ENCODE measurements at regions not wholly inside any gene's neighbourhood (a gene's known extent, or its start where the extent isn't known, plus 50 kb on each side); places are given as distances from the start of the nearest gene placed in this dataset.

DNA sequence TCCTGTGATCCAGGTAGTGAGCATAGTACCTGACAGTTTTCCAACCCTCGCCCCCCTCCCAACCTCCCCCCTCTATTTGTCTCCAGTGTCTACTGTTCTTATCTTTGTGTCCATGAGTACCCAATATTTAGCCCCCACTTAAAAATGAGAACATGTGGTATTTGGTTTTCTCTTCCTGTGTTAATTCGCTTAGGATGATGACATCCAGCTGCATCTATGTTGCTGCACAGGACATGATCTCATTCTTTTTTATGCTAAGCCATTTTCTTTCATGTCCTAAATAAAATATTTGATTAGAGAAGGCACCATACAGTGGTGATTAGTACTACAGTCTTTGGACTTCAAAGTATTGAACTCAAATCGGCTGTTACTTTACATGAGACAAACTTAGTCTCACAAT, 1087.9 kb downstream of the CBLN2 start:
- no peaks in the 10 kb centered on the region for H3K4me1 Mint-ChIP-seq (ENCODE audit: low read depth)
- POLR2A ChIA-PET, result no interaction called here
- no peaks in the 10 kb centered on the region for H3K36me3 Mint-ChIP-seq (ENCODE audit: low read depth)
- CTCF ChIA-PET, result no interaction called here
- H3K4me3 Mint-ChIP-seq, result no peak overlapping the region
- DNase-seq (no peak), ATAC-seq (no peak)
- no peaks in the 10 kb centered on the region for H3K27me3 Mint-ChIP-seq (ENCODE audit: low read depth)
- H3K9me3 Mint-ChIP-seq (ENCODE audit: insufficient read depth), result no peaks in the 10 kb centered on the region
- H3K27ac Mint-ChIP-seq, result no peak overlapping the region

DNA sequence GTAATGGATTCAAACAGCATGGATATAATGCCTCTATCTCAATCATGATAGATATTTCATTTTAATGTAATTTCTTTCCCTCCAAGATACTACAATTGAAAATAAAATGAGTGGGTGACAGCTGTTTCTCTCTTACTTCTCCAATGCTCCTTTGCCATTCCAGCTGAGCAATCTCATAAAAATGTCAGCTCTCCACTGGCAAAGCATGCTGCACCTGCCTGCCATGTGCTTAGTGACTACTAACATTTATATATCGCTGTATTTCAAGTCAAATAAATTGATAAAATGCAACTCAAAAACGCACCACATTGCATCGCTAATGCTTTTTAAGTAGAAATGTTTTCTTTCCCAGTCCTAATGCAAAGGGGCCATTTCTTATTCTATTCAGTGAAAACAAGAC, 1093.9 kb downstream of the CBLN2 start:
- no peak overlapping the region for H3K27ac Mint-ChIP-seq
- H3K9me3 Mint-ChIP-seq (ENCODE audit: insufficient read depth), result no peaks in the 10 kb centered on the region
- no peaks in the 10 kb centered on the region for H3K36me3 Mint-ChIP-seq (ENCODE audit: low read depth)
- H3K4me1 Mint-ChIP-seq (ENCODE audit: low read depth), result no peaks in the 10 kb centered on the region
- ChIA-PET POLR2A (no interaction called here), CTCF (no interaction called here)
- ATAC-seq, result no peak
- H3K4me3 Mint-ChIP-seq, result no peak overlapping the region
- DNase-seq, result no peak
- H3K27me3 Mint-ChIP-seq (ENCODE audit: low read depth), result no peaks in the 10 kb centered on the region

DNA sequence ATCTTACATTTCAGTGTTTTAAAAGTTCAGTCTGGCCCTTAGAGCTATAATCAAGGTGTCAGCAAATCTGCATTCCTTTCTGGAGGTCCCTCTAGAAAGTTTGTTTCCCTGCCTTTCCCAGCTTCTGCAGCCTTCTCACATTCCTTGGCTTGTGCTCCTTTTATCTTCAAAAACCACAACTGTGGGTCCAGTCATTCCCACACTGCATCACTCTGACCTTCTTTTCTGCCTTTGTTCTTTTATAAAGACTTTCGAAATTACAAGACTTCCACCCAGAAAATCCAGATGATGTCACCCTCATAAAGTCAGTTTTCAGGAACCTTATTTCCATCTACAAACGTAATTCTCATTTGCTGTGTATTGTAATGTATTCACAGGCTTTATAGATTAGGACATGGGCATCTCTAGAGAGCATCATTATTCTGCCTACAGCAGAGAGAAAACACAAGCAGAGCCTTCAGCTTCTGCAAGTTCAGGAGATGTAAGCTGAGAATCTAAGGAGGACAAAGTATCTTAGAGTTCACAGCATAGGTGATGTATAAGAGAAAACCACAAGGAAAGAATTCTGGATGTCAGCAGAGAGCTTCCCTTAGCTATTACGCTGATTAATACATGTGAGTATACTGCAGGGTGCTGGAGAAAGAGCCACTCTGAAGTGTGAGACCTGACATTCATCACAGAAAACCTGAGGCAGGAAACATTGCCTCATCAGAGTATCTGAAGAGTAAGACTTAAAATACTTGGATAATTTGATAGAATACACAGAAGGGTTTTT, 1100.2 kb downstream of the CBLN2 start:
- H3K9me3 Mint-ChIP-seq (ENCODE audit: insufficient read depth), result no peaks in the 10 kb centered on the region
- H3K4me3 Mint-ChIP-seq, result no peak overlapping the region
- no peak overlapping the region for H3K27ac Mint-ChIP-seq
- DNase-seq (no peak), ATAC-seq (no peak)
- no peaks in the 10 kb centered on the region for H3K27me3 Mint-ChIP-seq (ENCODE audit: low read depth)
- no peaks in the 10 kb centered on the region for H3K4me1 Mint-ChIP-seq (ENCODE audit: low read depth)
- CTCF ChIA-PET, result no interaction called here
- H3K36me3 Mint-ChIP-seq (ENCODE audit: low read depth), result no peaks in the 10 kb centered on the region
- POLR2A ChIA-PET, result no interaction called here

DNA sequence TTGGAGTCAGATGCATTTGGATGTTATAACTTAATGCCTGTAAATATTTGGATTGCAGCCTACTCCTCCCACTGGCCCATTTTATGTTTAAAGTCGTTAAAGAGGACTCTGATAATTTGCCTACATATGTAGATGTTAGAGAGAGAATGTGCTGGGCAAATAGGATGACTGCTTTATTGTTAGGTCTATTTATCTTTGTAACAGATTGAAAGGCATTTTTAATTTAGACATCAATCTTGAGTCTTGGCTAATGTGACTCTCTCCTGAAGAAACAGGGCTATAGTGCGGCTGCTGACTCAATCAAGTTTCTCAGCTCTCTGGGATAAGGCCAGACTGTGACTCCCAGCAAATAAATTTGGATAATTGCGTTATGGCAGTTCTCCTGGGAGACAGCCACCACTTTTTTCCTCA, 1101.4 kb downstream of the CBLN2 start:
- H3K27me3 Mint-ChIP-seq (ENCODE audit: low read depth), result no peaks in the 10 kb centered on the region
- ChIA-PET CTCF (no interaction called here), POLR2A (no interaction called here)
- no peak overlapping the region for H3K27ac Mint-ChIP-seq
- no peak overlapping the region for H3K4me3 Mint-ChIP-seq
- H3K36me3 Mint-ChIP-seq (ENCODE audit: low read depth), result no peaks in the 10 kb centered on the region
- no peaks in the 10 kb centered on the region for H3K9me3 Mint-ChIP-seq (ENCODE audit: insufficient read depth)
- no peaks in the 10 kb centered on the region for H3K4me1 Mint-ChIP-seq (ENCODE audit: low read depth)
- ATAC-seq (no peak), DNase-seq (no peak)

DNA sequence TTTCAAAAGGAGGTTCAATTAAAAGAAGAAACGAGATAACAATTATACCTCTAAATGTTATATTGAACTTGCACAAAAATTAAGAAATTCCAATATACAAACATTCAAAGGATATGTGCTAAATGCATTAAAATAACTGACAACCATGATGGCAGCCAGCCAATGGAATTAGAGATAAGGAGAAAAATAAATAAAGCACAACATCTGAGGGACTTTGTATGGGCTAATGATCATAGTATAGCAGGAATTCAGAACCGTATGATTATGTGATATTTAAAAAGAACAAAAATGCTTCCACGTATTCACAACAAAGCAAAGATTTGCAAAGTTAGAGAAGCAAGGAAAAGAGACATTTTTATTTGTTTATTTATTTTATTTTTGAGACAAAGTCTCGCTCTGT, 1103.0 kb downstream of the CBLN2 start:
- no peaks in the 10 kb centered on the region for H3K36me3 Mint-ChIP-seq (ENCODE audit: low read depth)
- DNase-seq, result no peak
- no peaks in the 10 kb centered on the region for H3K9me3 Mint-ChIP-seq (ENCODE audit: insufficient read depth)
- ATAC-seq, result no peak
- no peak overlapping the region for H3K4me3 Mint-ChIP-seq
- H3K27me3 Mint-ChIP-seq (ENCODE audit: low read depth), result no peaks in the 10 kb centered on the region
- POLR2A ChIA-PET, result no interaction called here
- no peak overlapping the region for H3K27ac Mint-ChIP-seq
- CTCF ChIA-PET, result no interaction called here
- H3K4me1 Mint-ChIP-seq (ENCODE audit: low read depth), result no peaks in the 10 kb centered on the region

DNA sequence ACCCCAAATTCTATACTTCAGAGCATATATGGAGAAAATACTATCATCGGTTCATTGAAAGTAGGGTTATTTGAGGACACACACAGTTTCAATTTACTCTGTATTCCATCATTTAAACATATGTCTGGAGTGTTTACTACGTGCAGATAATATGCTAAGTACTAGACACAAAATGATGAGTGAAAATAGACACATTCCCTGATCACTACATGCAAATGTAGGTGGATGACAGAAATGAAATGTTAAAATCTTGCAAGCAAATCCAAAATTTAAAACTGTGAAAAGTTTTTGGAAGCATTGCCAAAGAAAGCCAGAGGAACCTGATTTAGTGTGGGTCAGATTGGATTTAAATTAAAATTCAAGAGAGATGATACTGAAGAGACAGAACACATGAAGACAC, 1106.6 kb downstream of the CBLN2 start:
- Mint-ChIP-seq H3K27ac (no peak overlapping the region), H3K4me3 (no peak overlapping the region), H3K9me3 (ENCODE audit: insufficient read depth) (no peaks in the 10 kb centered on the region), H3K36me3 (ENCODE audit: low read depth) (no peaks in the 10 kb centered on the region), H3K27me3 (ENCODE audit: low read depth) (no peaks in the 10 kb centered on the region), H3K4me1 (ENCODE audit: low read depth) (no peaks in the 10 kb centered on the region)
- no peak for ATAC-seq
- DNase-seq, result no peak
- CTCF ChIA-PET, result no interaction called here
- POLR2A ChIA-PET, result no interaction called here

DNA sequence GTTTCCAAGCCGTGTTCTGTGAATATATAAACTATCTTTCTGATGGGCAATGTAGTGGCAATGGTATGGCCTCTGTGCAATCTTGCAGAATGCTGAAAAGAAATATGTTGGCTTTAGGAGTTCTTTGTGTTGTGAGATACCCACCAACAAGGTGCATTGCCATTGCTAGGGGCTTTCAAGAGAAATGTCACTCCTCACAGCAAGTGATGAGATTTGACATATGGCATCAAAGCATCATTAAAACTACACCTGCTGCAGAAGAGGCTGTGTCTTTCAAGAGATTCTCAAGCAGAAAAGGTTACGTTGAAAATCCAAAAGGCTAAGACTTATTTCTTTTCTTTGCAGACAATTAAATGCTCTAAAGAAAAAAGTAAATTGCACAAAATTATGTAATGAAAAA, 1110.8 kb downstream of the CBLN2 start:
- no peak overlapping the region for H3K4me3 Mint-ChIP-seq
- POLR2A ChIA-PET, result no interaction called here
- DNase-seq, result no peak

DNA sequence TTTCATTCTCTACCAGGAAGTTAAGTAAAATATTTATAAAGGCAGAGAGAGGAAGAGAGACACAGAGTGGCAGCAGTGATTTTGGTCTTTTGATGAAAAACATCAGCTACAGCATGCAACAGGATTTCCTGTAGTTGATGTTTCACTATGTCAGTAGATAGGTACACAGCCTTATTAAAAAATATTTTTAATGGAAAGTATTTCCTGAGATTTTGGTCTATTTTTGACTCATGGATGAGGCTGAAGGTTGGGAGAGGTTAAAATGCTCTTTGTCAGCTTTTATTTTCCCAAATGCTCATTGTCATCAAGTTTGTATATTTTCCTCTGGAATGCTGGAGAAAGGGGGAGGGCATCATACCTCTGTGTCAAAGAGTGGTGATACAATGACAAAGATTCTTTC, 1112.5 kb downstream of the CBLN2 start:
- H3K4me3 Mint-ChIP-seq, result no peak overlapping the region
- ChIA-PET POLR2A (no interaction called here), CTCF (no interaction called here)
- no peaks in the 10 kb centered on the region for H3K36me3 Mint-ChIP-seq (ENCODE audit: low read depth)
- H3K4me1 Mint-ChIP-seq (ENCODE audit: low read depth), result no peaks in the 10 kb centered on the region
- ATAC-seq (no peak), DNase-seq (no peak)
- H3K9me3 Mint-ChIP-seq (ENCODE audit: insufficient read depth), result no peaks in the 10 kb centered on the region
- H3K27me3 Mint-ChIP-seq (ENCODE audit: low read depth), result no peaks in the 10 kb centered on the region
- H3K27ac Mint-ChIP-seq, result no peak overlapping the region

More for the DNA sequence above, 1110.8 kb downstream of the CBLN2 start:
- H3K9me3 Mint-ChIP-seq (ENCODE audit: insufficient read depth), result no peaks in the 10 kb centered on the region
- no peaks in the 10 kb centered on the region for H3K4me1 Mint-ChIP-seq (ENCODE audit: low read depth)
- no peaks in the 10 kb centered on the region for H3K36me3 Mint-ChIP-seq (ENCODE audit: low read depth)
- H3K27me3 Mint-ChIP-seq (ENCODE audit: low read depth), result no peaks in the 10 kb centered on the region
- no peak for ATAC-seq
- H3K27ac Mint-ChIP-seq, result no peak overlapping the region
- CTCF ChIA-PET, result no interaction called here

DNA sequence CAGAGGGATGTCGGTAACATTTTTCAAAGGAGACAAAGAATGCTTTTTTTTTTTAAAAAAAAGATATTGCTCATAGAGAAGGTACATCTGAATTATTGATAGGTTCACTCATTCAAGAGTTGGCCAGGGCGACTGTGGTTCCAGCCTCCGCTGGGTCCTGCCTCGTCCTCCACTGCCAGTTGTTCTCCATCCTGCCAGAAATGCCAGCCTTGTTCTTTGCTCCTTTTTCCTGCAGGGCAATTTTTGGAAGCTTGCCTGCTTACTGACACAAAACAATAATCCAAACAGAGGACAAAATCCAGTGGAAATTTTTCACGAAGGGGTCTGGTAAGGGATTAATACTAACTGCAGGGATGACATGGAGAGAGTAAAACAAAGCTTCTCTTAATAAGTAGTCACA, 1113.0 kb downstream of the CBLN2 start:
- H3K27me3 Mint-ChIP-seq (ENCODE audit: low read depth), result no peaks in the 10 kb centered on the region
- ATAC-seq (no peak), DNase-seq (no peak)
- H3K27ac Mint-ChIP-seq, result no peak overlapping the region
- no peaks in the 10 kb centered on the region for H3K4me1 Mint-ChIP-seq (ENCODE audit: low read depth)
- ChIA-PET POLR2A (no interaction called here), CTCF (no interaction called here)
- H3K36me3 Mint-ChIP-seq (ENCODE audit: low read depth), result no peaks in the 10 kb centered on the region
- H3K4me3 Mint-ChIP-seq, result no peak overlapping the region
- no peaks in the 10 kb centered on the region for H3K9me3 Mint-ChIP-seq (ENCODE audit: insufficient read depth)

DNA sequence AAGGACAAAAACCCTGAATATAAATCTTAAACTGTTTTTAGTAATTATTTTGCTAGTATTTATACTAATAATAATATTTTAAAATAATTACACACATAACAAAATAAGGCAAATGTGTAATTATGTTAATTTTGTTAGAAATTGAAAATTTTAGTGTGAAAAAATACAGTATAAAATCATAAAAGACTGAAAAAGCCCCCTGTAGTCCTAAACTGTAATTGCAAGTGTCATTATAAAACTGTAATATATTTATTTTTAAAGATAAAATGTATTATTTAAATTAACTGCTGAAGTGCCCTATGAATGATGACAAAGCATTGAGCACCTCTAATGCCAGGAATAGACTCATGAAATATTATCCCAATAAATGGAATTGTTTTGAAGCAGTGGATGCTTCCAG, 1117.7 kb downstream of the CBLN2 start:
- DNase-seq (no peak), ATAC-seq (no peak)
- Mint-ChIP-seq H3K4me3 (no peak overlapping the region), H3K9me3 (ENCODE audit: insufficient read depth) (no peaks in the 10 kb centered on the region), H3K27me3 (ENCODE audit: low read depth) (no peaks in the 10 kb centered on the region), H3K36me3 (ENCODE audit: low read depth) (no peaks in the 10 kb centered on the region), H3K27ac (no peak overlapping the region), H3K4me1 (ENCODE audit: low read depth) (no peaks in the 10 kb centered on the region)
- POLR2A ChIA-PET, result no interaction called here
- CTCF ChIA-PET, result no interaction called here

DNA sequence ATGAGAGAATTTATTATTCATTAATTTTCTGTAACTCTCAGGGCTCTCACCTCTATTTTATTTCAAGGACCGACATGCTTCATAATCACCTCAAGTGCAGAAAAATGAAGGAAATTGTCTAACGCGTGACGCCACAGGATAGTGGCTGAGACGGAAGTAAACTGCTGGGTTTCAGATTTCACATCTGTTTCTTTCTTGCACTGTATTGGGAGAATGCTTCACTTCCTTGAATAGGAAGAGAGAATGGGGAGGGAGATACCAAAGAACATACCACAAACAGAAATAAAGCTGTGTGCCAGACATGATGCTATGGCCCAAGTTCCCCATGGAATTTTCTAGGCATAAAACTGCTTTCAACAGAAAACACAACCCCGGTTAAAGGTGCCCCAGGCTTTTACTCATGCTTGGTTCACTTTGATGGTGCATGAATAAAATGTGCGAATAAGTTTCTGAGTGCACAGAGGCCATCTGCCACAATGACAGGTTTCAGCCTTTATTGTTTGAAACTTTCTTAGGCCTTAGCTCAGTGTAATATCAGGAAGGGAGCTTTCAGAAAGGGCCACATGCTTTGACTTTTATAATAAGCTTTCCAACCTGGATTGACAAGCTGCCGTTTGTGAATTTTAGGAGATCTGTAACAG, 1116.4 kb downstream of the SOCS6 start:
- Mint-ChIP-seq H3K9me3 (ENCODE audit: insufficient read depth) (no peaks in the 10 kb centered on the region), H3K36me3 (ENCODE audit: low read depth) (no peaks in the 10 kb centered on the region), H3K4me3 (no peak overlapping the region), H3K27me3 (ENCODE audit: low read depth) (no peaks in the 10 kb centered on the region), H3K4me1 (ENCODE audit: low read depth) (no peaks in the 10 kb centered on the region), H3K27ac (no peak overlapping the region)
- CTCF ChIA-PET, result no interaction called here
- ATAC-seq, result no peak
- POLR2A ChIA-PET, result no interaction called here
- no peak for DNase-seq

DNA sequence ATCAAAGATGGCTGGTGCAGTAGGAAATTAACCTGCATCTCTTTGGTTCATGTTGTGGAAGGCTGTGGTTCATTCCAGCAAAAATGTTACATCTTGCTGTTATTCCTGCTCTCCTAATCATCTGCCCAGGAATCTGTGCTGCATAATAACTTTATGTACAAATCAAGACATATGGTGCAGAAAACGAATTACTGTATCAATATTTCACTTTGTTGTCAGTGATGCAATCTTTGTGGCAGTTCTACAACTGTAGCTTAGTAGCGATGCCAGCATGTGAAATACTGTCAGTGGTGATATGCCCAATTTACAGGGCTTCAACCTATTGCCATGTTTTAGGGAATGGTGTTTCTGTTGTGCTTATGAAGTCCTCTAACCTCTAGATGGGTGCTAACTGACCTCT, 1114.7 kb downstream of the SOCS6 start:
- DNase-seq (no peak), ATAC-seq (no peak)
- CTCF ChIA-PET, result no interaction called here
- H3K9me3 Mint-ChIP-seq (ENCODE audit: insufficient read depth), result no peaks in the 10 kb centered on the region
- H3K4me1 Mint-ChIP-seq (ENCODE audit: low read depth), result no peaks in the 10 kb centered on the region
- POLR2A ChIA-PET, result no interaction called here
- H3K27me3 Mint-ChIP-seq (ENCODE audit: low read depth), result no peaks in the 10 kb centered on the region
- no peak overlapping the region for H3K27ac Mint-ChIP-seq
- no peak overlapping the region for H3K4me3 Mint-ChIP-seq
- no peaks in the 10 kb centered on the region for H3K36me3 Mint-ChIP-seq (ENCODE audit: low read depth)

DNA sequence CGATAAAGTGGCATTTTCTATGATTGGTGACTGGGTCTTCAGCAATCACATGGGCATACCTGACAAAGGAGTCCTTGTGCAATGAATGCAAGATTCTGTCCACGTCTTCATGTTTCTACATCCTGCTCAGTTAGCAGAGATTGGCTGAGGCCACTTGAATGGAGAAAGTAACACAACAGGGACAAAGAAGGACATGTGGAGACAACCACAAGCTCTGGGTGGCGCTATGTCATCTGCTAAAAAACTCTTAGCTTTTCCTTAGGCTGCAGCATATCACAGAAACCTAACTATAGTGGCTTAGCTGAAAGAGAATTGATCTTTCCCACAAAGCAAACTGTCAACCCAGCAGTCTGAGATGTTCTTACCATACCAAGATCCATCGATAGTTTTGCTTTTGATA, 1109.7 kb downstream of the SOCS6 start:
- POLR2A ChIA-PET, result no interaction called here
- Mint-ChIP-seq H3K4me3 (no peak overlapping the region), H3K36me3 (ENCODE audit: low read depth) (no peaks in the 10 kb centered on the region), H3K9me3 (ENCODE audit: insufficient read depth) (no peaks in the 10 kb centered on the region), H3K27ac (no peak overlapping the region), H3K27me3 (ENCODE audit: low read depth) (no peaks in the 10 kb centered on the region), H3K4me1 (ENCODE audit: low read depth) (no peaks in the 10 kb centered on the region)
- DNase-seq, result no peak
- no peak for ATAC-seq
- CTCF ChIA-PET, result no interaction called here

Data from activated CD8-positive, alpha-beta T cell treated with anti-CD3 and anti-CD28 coated beads, Interleukin-2, amount 10 ng/mL, durations not matched to agents 7 days and 5 days (primary cell).